Motor neuron (in vitro differentiated cells): ENCODE measurements at regions not wholly inside any gene's neighbourhood (a gene's known extent, or its start where the extent isn't known, plus 50 kb on each side); places are given as distances from the start of the nearest gene placed in this dataset.
"Not testable (repeated sequence)": the region's sequence is repeated elsewhere in the genome, so short reads cannot be mapped to it uniquely, and the experiment has no call there.

Source experiments
- ATAC-seq, 8 experiments: fragments of 200-7000 bp; cut with Tn5 transposase; replicated peaks in 6 of 8; 2 replicates each; pipeline ENCODE4 v1.8.0; 2021; ENCODE audit warnings: mild to moderate bottlenecking in 8 of 8, moderate library complexity in 8 of 8
- H3K27ac ChIP-seq, 2 donors: fragments of 250-450 bp; sonication (Bioruptor Pico); 2 replicates each; pipeline ENCODE4 v1.9.0; 2021; ENCODE audit warnings: antibody characterized with exemption in 2 of 2, mild to moderate bottlenecking in 2 of 2, moderate library complexity in 1 of 2
- H3K4me1 ChIP-seq, 2 donors: fragments of 250-450 bp; sonication (Bioruptor Pico); replicated peaks in 1 of 2; 2 replicates each; pipeline ENCODE4 v1.6.1; 2021; ENCODE audit warnings: antibody characterized with exemption in 2 of 2, mild to moderate bottlenecking in 2 of 2, moderate library complexity in 1 of 2
- H3K4me3 ChIP-seq, 5 donors: fragments of 250-450 bp; sonication (Bioruptor Pico); 2 replicates each; pipeline ENCODE4 v1.9.0; 2021; ENCODE audit warnings: antibody characterized with exemption in 5 of 5, mild to moderate bottlenecking in 5 of 5, moderate library complexity in 4 of 5
- WGBS, 10 experiments: fragments of 450-650 bp; shearing (Covaris generic); methylation state at CpG; one replicate each; pipeline ENCODE4 v1.0.0; 2022; 5-methylcytosine and 5-hydroxymethylcytosine counted together
- in situ Hi-C, 9 experiments: fragments of 400-800 bp; cut with MboI; loops; one replicate each; pipeline ENCODE4 v1.15.0; 2021; ENCODE audit warnings: low sequenced_read_pairs in 9 of 9, low pct_unique_long_range_greater_than_20kb in 2 of 9; ENCODE audit not compliant: unreplicated experiment in 9 of 9

- 0 to 52% (median 12%) methylated on average over 1 to 13 of the region's 20 CpGs for WGBS, 10 experiments
- in situ Hi-C loops, result loop anchor here in 5 of 9 experiments (5.0 to 25.0 kb wide), 10 partner anchors 426 to 1189 kb away; partner anchors contain the start of gene MLLT3 (in 1 of the 5)
- Histone ChIP-seq H3K4me3 (peak overlapping the region; percentile 9 to 35 (median 17)), H3K4me1 (peaks cover 8 to 11% of the 10 kb centered on the region in 2 donors), H3K27ac (no peak overlapping the region)
- peak; percentile 86 to 92 (median 90) for ATAC-seq
These were observed 137.1 kb upstream of the SLC24A2 start for GRCh38 chr9:19925674-19926503.

GRCh38 chr9:19924080-19924479 is 135.2 kb upstream of the SLC24A2 start:
- Histone ChIP-seq H3K4me1 (peaks cover 8 to 11% of the 10 kb centered on the region in 2 donors), H3K4me3 (no peak overlapping the region), H3K27ac (no peak overlapping the region)
- in situ Hi-C loops, result loop anchor here (10.0 to 25.0 kb wide), 5 partner anchors 429 to 1191 kb away; no protein-coding TSS in a partner anchor
- WGBS, 10 experiments, result 60 to 100% (median 83%) methylated on average over 1 to 2 of the region's 2 CpGs; no CpG with 5 or more reads in 5 of the 10 experiments
- ATAC-seq, result no peak

- H3K27ac ChIP-seq, result no peak overlapping the region
- peak; percentile 50 to 98 (median 88) for ATAC-seq
- 0 to 43% (median 17%) methylated on average over 1 to 2 of the region's 2 CpGs; no CpG with 5 or more reads in 1 of the 10 experiments for whole genome bisulfite sequencing, 10 experiments
- peaks cover 8 to 11% of the 10 kb centered on the region in 2 donors for H3K4me1 ChIP-seq
- in situ Hi-C loops, result loop anchor here (10.0 to 25.0 kb wide), 5 partner anchors 428 to 1192 kb away; no protein-coding TSS in a partner anchor
- H3K4me3 ChIP-seq, result no peak overlapping the region
These were observed 133.8 kb upstream of the SLC24A2 start for GRCh38 chr9:19922476-19923118.

DNA sequence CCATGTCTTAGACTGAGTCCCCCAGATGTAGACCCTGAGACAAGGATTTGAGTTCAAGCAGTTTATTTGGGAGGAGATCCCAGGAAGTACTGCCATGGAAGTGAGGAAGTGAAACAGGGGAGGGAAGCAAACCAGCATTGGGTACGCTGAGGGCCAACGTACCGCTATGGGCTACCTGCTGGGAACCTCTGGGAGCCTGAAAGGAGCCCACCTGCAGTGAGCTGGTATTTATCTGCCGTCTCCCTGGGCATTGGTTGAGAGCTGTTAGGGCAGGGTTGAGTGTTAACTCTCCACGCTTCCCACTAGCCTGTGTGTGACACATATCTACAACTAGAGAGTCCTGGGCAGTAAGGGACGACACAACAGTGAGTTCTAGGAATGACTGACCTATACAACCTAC is 131.6 kb upstream of the SLC24A2 start:
- WGBS, 10 experiments, result 49 to 100% (median 90%) methylated on average over 1 to 5 of the region's 6 CpGs; no CpG with 5 or more reads in 2 of the 10 experiments
- H3K4me1 ChIP-seq, result no peaks in the 10 kb centered on the region
- H3K27ac ChIP-seq, result no peak overlapping the region
- in situ Hi-C loops, result loop anchor here (10.0 to 25.0 kb wide), 5 partner anchors 426 to 1194 kb away; no protein-coding TSS in a partner anchor
- no peak for ATAC-seq
- H3K4me3 ChIP-seq, result no peak overlapping the region

GRCh38 chr9:19918630-19919029 is 129.8 kb upstream of the SLC24A2 start:
- no peak overlapping the region for H3K4me3 ChIP-seq
- H3K4me1 ChIP-seq, result no peaks in the 10 kb centered on the region
- 0 to 100% (median 52%) methylated on average over 1 of the region's 1 CpG; no CpG with 5 or more reads in 6 of the 10 experiments for WGBS, 10 experiments
- ATAC-seq, result peak in 3 of 8 experiments; percentile 16 to 59 (median 24)
- no peak overlapping the region for H3K27ac ChIP-seq
- in situ Hi-C loops, result loop anchor here in 5 of 9 experiments (25.0 kb wide), 1 partner anchor 431 kb away; no protein-coding TSS in a partner anchor

- ATAC-seq, result no peak
- in situ Hi-C loops, result loop anchor here in 5 of 9 experiments (25.0 kb wide), 1 partner anchor 427 kb away; no protein-coding TSS in a partner anchor
- Histone ChIP-seq H3K4me3 (no peak overlapping the region), H3K4me1 (no peaks in the 10 kb centered on the region), H3K27ac (no peak overlapping the region)
- 66 to 100% (median 93%) methylated on average over 2 to 3 of the region's 3 CpGs; no CpG with 5 or more reads in 1 of the 10 experiments for WGBS, 10 experiments
These were observed 125.2 kb upstream of the SLC24A2 start for GRCh38 chr9:19914044-19914443.

DNA sequence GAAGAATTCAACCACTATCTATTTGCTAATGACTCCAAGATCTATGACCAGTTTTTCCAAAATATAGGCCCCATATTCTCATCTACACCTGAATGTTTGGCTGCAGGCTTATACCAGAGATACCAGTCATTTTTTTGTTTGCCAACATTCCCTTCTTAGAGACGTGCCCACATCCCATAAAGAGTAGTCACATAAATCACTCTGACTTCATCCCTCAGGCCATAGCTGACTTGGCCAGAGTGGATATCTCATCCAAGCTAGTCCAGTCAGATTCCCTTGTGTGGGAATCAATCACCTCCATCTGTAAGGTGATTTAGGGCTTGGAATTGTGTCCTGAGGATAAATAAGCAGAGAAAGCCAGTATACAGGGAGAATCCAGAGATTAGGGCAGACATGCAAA is 124.3 kb upstream of the SLC24A2 start:
- no peaks in the 10 kb centered on the region for H3K4me1 ChIP-seq
- in situ Hi-C loops, result loop anchor here in 5 of 9 experiments (25.0 kb wide), 1 partner anchor 426 kb away; no protein-coding TSS in a partner anchor
- no peak overlapping the region for H3K4me3 ChIP-seq
- no peak for ATAC-seq
- no peak overlapping the region for H3K27ac ChIP-seq
- WGBS, 10 experiments, result 0 to 100% (median 35%) methylated on average over 1 of the region's 1 CpG; no CpG with 5 or more reads in 2 of the 10 experiments

GRCh38 chr9:19903076-19903475 is 114.2 kb upstream of the SLC24A2 start:
- WGBS, 10 experiments, result 24 to 95% (median 62%) methylated on average over 1 to 5 of the region's 5 CpGs; no CpG with 5 or more reads in 2 of the 10 experiments
- H3K27ac ChIP-seq, result no peak overlapping the region
- H3K4me3 ChIP-seq, result no peak overlapping the region
- ATAC-seq, result no peak
- H3K4me1 ChIP-seq, result peaks cover 8 to 18% of the 10 kb centered on the region in 2 donors
- in situ Hi-C loops, result loop anchor here in 5 of 9 experiments (25.0 kb wide), 1 partner anchor 416 kb away; no protein-coding TSS in a partner anchor

DNA sequence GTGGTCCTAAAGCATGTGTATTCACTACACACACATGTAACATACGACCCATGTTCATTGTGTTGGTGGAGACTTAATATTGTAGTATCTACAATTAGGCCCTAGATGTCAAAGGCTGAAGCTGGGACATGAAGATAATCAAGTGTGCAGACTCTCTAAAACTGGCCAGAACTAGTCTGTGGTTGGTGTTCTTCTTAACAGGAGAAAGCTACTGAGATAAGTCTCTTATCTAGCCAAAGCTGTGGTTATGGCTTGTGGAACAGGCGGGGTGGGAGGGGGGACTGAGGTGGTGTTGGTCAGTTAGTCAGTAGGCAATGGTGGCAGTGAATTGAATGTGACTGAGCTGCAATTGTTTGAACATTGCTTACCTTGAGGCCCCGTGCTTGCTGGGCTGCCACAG is 112.7 kb upstream of the SLC24A2 start:
- Histone ChIP-seq H3K27ac (no peak overlapping the region), H3K4me1 (peaks cover 8 to 18% of the 10 kb centered on the region in 2 donors), H3K4me3 (no peak overlapping the region)
- 0 to 91% (median 43%) methylated on average over 1 to 2 of the region's 3 CpGs; no CpG with 5 or more reads in 6 of the 10 experiments for WGBS, 10 experiments
- in situ Hi-C loops, result loop anchor here in 5 of 9 experiments (25.0 kb wide), 1 partner anchor 414 kb away; no protein-coding TSS in a partner anchor
- no peak for ATAC-seq

DNA sequence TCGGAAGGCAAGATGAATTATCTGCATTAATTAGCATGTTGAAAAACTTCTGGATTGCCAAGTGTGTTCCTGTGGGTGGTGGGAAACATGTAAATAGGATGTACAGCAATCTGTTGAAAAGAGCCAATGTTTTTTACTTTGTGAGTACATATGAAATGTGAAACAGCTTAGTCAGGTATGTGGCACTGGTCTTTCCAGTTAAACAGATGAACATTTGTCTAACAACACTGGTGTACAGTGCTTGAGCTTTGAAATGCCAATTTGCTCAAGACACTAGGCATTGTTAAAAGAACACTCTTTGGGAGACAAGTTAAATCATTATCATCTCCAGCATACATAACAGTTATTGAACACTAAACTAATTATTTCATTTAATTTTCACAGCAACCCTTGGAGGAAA is 107.3 kb upstream of the SLC24A2 start:
- Histone ChIP-seq H3K4me3 (no peak overlapping the region), H3K4me1 (peaks cover 7 to 12% of the 10 kb centered on the region in 2 donors), H3K27ac (no peak overlapping the region)
- WGBS, 10 experiments, result 20 to 40% methylated on average over 1 of the region's 1 CpG; no CpG with 5 or more reads in 8 of the 10 experiments
- in situ Hi-C loops, result no loop called here
- ATAC-seq, result no peak

DNA sequence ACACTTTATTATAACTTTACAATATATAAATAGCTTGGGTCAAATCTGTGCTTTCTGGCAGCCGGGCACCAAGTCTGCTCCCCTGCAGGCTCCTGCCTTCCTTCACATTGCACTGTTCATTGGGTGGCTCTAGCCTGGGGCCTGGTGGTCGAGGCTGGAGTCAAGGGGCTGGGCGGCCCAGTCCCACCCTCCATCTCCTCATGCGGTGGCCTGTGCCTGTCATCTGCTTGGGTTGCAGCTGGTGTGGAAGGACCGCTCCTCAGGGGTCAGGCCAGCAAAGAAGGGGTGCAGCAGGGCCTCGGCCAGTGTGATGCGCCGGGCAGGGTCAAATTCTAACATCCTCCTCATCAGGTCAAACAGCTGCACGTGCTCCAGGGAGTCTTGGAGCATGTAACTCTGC is 106.7 kb upstream of the SLC24A2 start:
- ATAC-seq, in situ Hi-C loops, H3K27ac ChIP-seq, H3K4me1 ChIP-seq, H3K4me3 ChIP-seq: not testable (repeated sequence)
- 0 to 80% (median 20%) methylated on average over 1 of the region's 9 CpGs; no CpG with 5 or more reads in 7 of the 10 experiments for WGBS, 10 experiments

DNA sequence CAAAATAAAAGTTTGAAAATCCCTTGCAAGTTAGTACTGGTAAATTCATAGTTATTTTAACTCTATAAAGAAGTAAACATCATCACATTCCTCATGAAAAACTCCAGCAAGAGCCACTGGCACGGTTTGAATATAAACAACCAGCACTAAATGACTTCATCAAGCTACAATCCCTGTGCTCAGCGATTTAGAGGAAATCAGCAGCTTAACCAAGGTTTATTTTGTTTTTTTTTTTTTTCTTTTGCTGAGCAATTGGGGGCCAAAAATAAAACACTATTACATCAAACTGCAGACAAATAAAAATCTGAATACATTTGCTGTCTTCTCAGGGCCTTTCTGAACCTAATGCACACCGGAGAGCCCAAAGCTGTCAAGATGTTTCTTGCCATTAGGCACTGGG is 106.2 kb upstream of the SLC24A2 start:
- H3K4me1 ChIP-seq, result peaks cover 0 to under 1% of the 10 kb centered on the region in 2 donors
- H3K27ac ChIP-seq, result no peak overlapping the region
- WGBS, 10 experiments, result 0 to 88% (median 72%) methylated on average over 2 to 3 of the region's 3 CpGs
- in situ Hi-C loops, result no loop called here
- peak in 1 of 8 experiments; percentile 39 for ATAC-seq
- no peak overlapping the region for H3K4me3 ChIP-seq
